CD4-positive, alpha-beta memory T cell (primary cell): ENCODE measurements at regions not wholly inside any gene's neighbourhood (a gene's known extent, or its start where the extent isn't known, plus 50 kb on each side); places are given as distances from the start of the nearest gene placed in this dataset.

Experiments
- CTCF ChIA-PET: fragments of 350-600 bp; sonication (Branson Sonifier 250); formaldehyde crosslinking; loops from one replicate; lab custom pipeline; 2021; ENCODE audit warnings: inconsistent platforms; ENCODE audit not compliant: partially characterized antibody; lab: Charles Lee
- POLR2A ChIA-PET: fragments of 350-600 bp; sonication (Branson Sonifier 250); formaldehyde crosslinking; loops from one replicate; lab custom pipeline; 2021; ENCODE audit not compliant: partially characterized antibody; lab: Charles Lee
- DNase-seq, 5 donors: peaks; one replicate each; pipeline versions ENCODE4 v3.0.0 to v3.0.0-alpha.2; 2020 to 2022; ENCODE audit warnings: mixed read lengths in 1 of 5
- H3K27ac ChIP-seq: one replicate; pipeline ENCODE4 v1.7.0; 2013; ENCODE audit warnings: low read depth, low read length
- H3K27me3 ChIP-seq: 2 replicates; pipeline ENCODE4 v1.7.0; 2013; ENCODE audit warnings: mild to moderate bottlenecking, low read length, moderate library complexity; ENCODE audit not compliant: insufficient read depth
- H3K36me3 ChIP-seq: 2 replicates; pipeline ENCODE4 v1.7.0; 2013; ENCODE audit warnings: mild to moderate bottlenecking, low read length, moderate library complexity; ENCODE audit not compliant: insufficient read depth
- H3K4me1 ChIP-seq: 2 replicates; pipeline ENCODE4 v1.7.0; 2013; ENCODE audit warnings: mild to moderate bottlenecking, low read length, moderate library complexity; ENCODE audit not compliant: insufficient read depth
- H3K4me3 ChIP-seq, 2 donors: one replicate each; pipeline ENCODE4 v1.7.0; 2013; ENCODE audit warnings: low read length in 2 of 2, mild to moderate bottlenecking in 1 of 2
- H3K9me3 ChIP-seq, 2 donors: one replicate each; pipeline ENCODE4 v1.7.0; 2013; ENCODE audit warnings: low read length in 2 of 2, control low read depth in 1 of 2; ENCODE audit not compliant: control insufficient read depth in 1 of 2
- H3K27ac Mint-ChIP-seq, 7 donors: one replicate each; pipeline ENCODE4 v1.8.0; 2020 to 2021; ENCODE audit warnings: mixed read lengths in 7 of 7, mild to moderate bottlenecking in 6 of 7, inconsistent platforms in 3 of 7, moderate library complexity in 3 of 7
- H3K27me3 Mint-ChIP-seq, 2 donors: one replicate each; pipeline ENCODE4 v1.8.0; 2020 to 2021; ENCODE audit warnings: mixed read lengths in 2 of 2
- H3K36me3 Mint-ChIP-seq, 2 donors: one replicate each; pipeline ENCODE4 v1.8.0; 2020 to 2021; ENCODE audit warnings: mixed read lengths in 2 of 2, inconsistent platforms in 1 of 2, mild to moderate bottlenecking in 1 of 2
- H3K4me1 Mint-ChIP-seq, 4 donors: one replicate each; pipeline ENCODE4 v1.8.0; 2020 to 2021; ENCODE audit warnings: mixed read lengths in 4 of 4, mild to moderate bottlenecking in 1 of 4
- H3K4me3 Mint-ChIP-seq, 8 donors: one replicate each; pipeline ENCODE4 v1.8.0; 2020 to 2021; ENCODE audit warnings: mixed read lengths in 8 of 8, mild to moderate bottlenecking in 7 of 8, moderate library complexity in 6 of 8, inconsistent platforms in 3 of 8
- H3K9me3 Mint-ChIP-seq, 8 donors: one replicate each; pipeline ENCODE4 v1.8.0; 2020 to 2021; ENCODE audit warnings: mixed read lengths in 8 of 8, mild to moderate bottlenecking in 5 of 8, inconsistent platforms in 3 of 8, moderate library complexity in 1 of 8
- intact Hi-C: fragments of 100-400 bp; cut with micrococcal nuclease; formaldehyde crosslinking; loops from one replicate; pipeline ENCODE4 v1.15.1; 2023

- intact Hi-C loops, result no loop called here
- Mint-ChIP-seq H3K4me3 (no peak overlapping the region), H3K9me3 (peaks cover 2 to 20% (median 13%) of the 10 kb centered on the region in 8 donors), H3K27me3 (peaks cover 6 to 8% of the 10 kb centered on the region in 2 donors), H3K36me3 (peaks cover 0 to 2% of the 10 kb centered on the region in 2 donors), H3K27ac (peak overlapping the region in 1 of 7 donors; percentile 24), H3K4me1 (no peaks in the 10 kb centered on the region)
- CTCF ChIA-PET, result no interaction called here
- Histone ChIP-seq H3K4me1 (no peaks in the 10 kb centered on the region), H3K27ac (no peak overlapping the region), H3K9me3 (no peaks in the 10 kb centered on the region), H3K27me3 (no peaks in the 10 kb centered on the region), H3K4me3 (no peak overlapping the region), H3K36me3 (no peaks in the 10 kb centered on the region)
- POLR2A ChIA-PET, result no interaction called here
- no peak for DNase-seq
These were observed 100.8 kb downstream of the DLL1 start for GRCh38 chr6:170190046-170190445.

- no peak overlapping the region for H3K4me3 ChIP-seq
- Mint-ChIP-seq H3K9me3 (peaks cover 0 to 15% (median 7%) of the 10 kb centered on the region in 8 donors), H3K4me3 (no peak overlapping the region), H3K4me1 (no peaks in the 10 kb centered on the region), H3K27me3 (peaks cover 6% of the 10 kb centered on the region in 2 donors), H3K36me3 (no peaks in the 10 kb centered on the region), H3K27ac (no peak overlapping the region)
- no peak overlapping the region for H3K27ac ChIP-seq
- H3K9me3 ChIP-seq, result no peaks in the 10 kb centered on the region
- no peak for DNase-seq
- H3K27me3 ChIP-seq, result no peaks in the 10 kb centered on the region
- POLR2A ChIA-PET, result no interaction called here
- H3K4me1 ChIP-seq, result no peaks in the 10 kb centered on the region
- intact Hi-C loops, result no loop called here
- H3K36me3 ChIP-seq, result no peaks in the 10 kb centered on the region
- CTCF ChIA-PET, result no interaction called here
These were observed 101.6 kb downstream of the DLL1 start for GRCh38 chr6:170189236-170189635.

GRCh38 chr6:170188571-170189001 lies 102.3 kb downstream of the DLL1 start:
- no peak for DNase-seq
- Histone ChIP-seq H3K27ac (no peak overlapping the region), H3K4me3 (no peak overlapping the region), H3K36me3 (no peaks in the 10 kb centered on the region), H3K9me3 (no peaks in the 10 kb centered on the region), H3K27me3 (no peaks in the 10 kb centered on the region), H3K4me1 (no peaks in the 10 kb centered on the region)
- Mint-ChIP-seq H3K36me3 (no peaks in the 10 kb centered on the region), H3K27me3 (peaks cover under 1 to 6% of the 10 kb centered on the region in 2 donors), H3K4me1 (peaks cover 0 to under 1% (median 0%) of the 10 kb centered on the region in 4 donors), H3K4me3 (no peak overlapping the region), H3K9me3 (peaks cover 0 to 8% (median 2%) of the 10 kb centered on the region in 8 donors), H3K27ac (no peak overlapping the region)
- intact Hi-C loops, result no loop called here
- CTCF ChIA-PET, result no interaction called here
- POLR2A ChIA-PET, result no interaction called here

- intact Hi-C loops, result no loop called here
- Mint-ChIP-seq H3K27ac (no peak overlapping the region), H3K4me3 (no peak overlapping the region), H3K9me3 (peaks cover 0 to 6% (median 4%) of the 10 kb centered on the region in 8 donors), H3K4me1 (peaks cover 0 to 3% (median 0%) of the 10 kb centered on the region in 4 donors), H3K27me3 (peaks cover 0 to 6% of the 10 kb centered on the region in 2 donors), H3K36me3 (no peaks in the 10 kb centered on the region)
- H3K36me3 ChIP-seq, result no peaks in the 10 kb centered on the region
- no peak for DNase-seq
- no peaks in the 10 kb centered on the region for H3K9me3 ChIP-seq
- CTCF ChIA-PET, result no interaction called here
- H3K4me3 ChIP-seq, result no peak overlapping the region
- POLR2A ChIA-PET, result no interaction called here
- H3K4me1 ChIP-seq, result no peaks in the 10 kb centered on the region
- H3K27me3 ChIP-seq, result no peaks in the 10 kb centered on the region
- H3K27ac ChIP-seq, result no peak overlapping the region
These were observed 103.0 kb downstream of the DLL1 start for GRCh38 chr6:170187669-170188566.

- Mint-ChIP-seq H3K9me3 (peaks cover 0 to 9% (median 4%) of the 10 kb centered on the region in 8 donors), H3K27ac (no peak overlapping the region), H3K27me3 (peaks cover 0 to 6% of the 10 kb centered on the region in 2 donors), H3K4me3 (no peak overlapping the region), H3K4me1 (peaks cover 0 to 5% (median 2%) of the 10 kb centered on the region in 4 donors), H3K36me3 (no peaks in the 10 kb centered on the region)
- CTCF ChIA-PET, result no interaction called here
- Histone ChIP-seq H3K9me3 (no peaks in the 10 kb centered on the region), H3K4me3 (no peak overlapping the region), H3K27ac (no peak overlapping the region), H3K36me3 (no peaks in the 10 kb centered on the region), H3K27me3 (no peaks in the 10 kb centered on the region), H3K4me1 (no peaks in the 10 kb centered on the region)
- no peak for DNase-seq
- POLR2A ChIA-PET, result no interaction called here
- intact Hi-C loops, result no loop called here
These were observed 103.8 kb downstream of the DLL1 start for GRCh38 chr6:170186941-170187668.

- Histone ChIP-seq H3K27ac (no peak overlapping the region), H3K36me3 (no peaks in the 10 kb centered on the region), H3K9me3 (no peaks in the 10 kb centered on the region), H3K4me3 (no peak overlapping the region), H3K4me1 (no peaks in the 10 kb centered on the region), H3K27me3 (no peaks in the 10 kb centered on the region)
- H3K4me3 Mint-ChIP-seq, result no peak overlapping the region
- H3K36me3 Mint-ChIP-seq, result no peaks in the 10 kb centered on the region
- peaks cover 0 to 6% of the 10 kb centered on the region in 2 donors for H3K27me3 Mint-ChIP-seq
- ChIA-PET POLR2A (no interaction called here), CTCF (no interaction called here)
- DNase-seq, result no peak
- H3K27ac Mint-ChIP-seq, result no peak overlapping the region
- intact Hi-C loops, result no loop called here
- H3K4me1 Mint-ChIP-seq, result peaks cover 0 to 8% (median 2%) of the 10 kb centered on the region in 4 donors
- H3K9me3 Mint-ChIP-seq, result peaks cover 0 to 11% (median 4%) of the 10 kb centered on the region in 8 donors
These were observed 104.6 kb downstream of the DLL1 start for GRCh38 chr6:170186006-170186935.
